HG03060 (cell line): ENCODE measurements at regions not wholly inside any gene's neighbourhood (a gene's known extent, or its start where the extent isn't known, plus 50 kb on each side); places are given as distances from the start of the nearest gene placed in this dataset.
A peak's percentile ranks its signal among the peaks of the same experiment; 100 is the strongest.

Source experiments
- ATAC-seq: cut with Tn5 transposase; IDR thresholded peaks from one replicate; pipeline ENCODE4 v1.9.1; 2021; ENCODE audit warnings: low read depth, moderate number of reproducible peaks; ENCODE audit not compliant: unreplicated experiment

GRCh38 chr6:14187406-14187805, 69.8 kb downstream of the CD83 start:
- no peak for ATAC-seq

- ATAC-seq = no peak
Observed at GRCh38 chr6:14189074-14189473, 71.5 kb downstream of the CD83 start.

- no peak for ATAC-seq
Observed at GRCh38 chr6:14190191-14190928, 72.8 kb downstream of the CD83 start.

GRCh38 chr6:14190929-14191224, 73.3 kb downstream of the CD83 start:
- ATAC-seq = no peak

GRCh38 chr6:14191761-14192160, 74.2 kb downstream of the CD83 start:
- no peak for ATAC-seq

- ATAC-seq = no peak
Observed at GRCh38 chr6:14192216-14192788, 74.7 kb downstream of the CD83 start.

GRCh38 chr6:14193524-14193923, 76.0 kb downstream of the CD83 start:
- ATAC-seq = no peak

- ATAC-seq = no peak
Observed at GRCh38 chr6:14194483-14194882, 76.9 kb downstream of the CD83 start.

GRCh38 chr6:14194976-14195375, 77.4 kb downstream of the CD83 start:
- no peak for ATAC-seq

- no peak for ATAC-seq
Observed at GRCh38 chr6:14196026-14196425, 78.5 kb downstream of the CD83 start.

GRCh38 chr6:14197118-14197517, 79.5 kb downstream of the CD83 start:
- no peak for ATAC-seq

- no peak for ATAC-seq
Observed at GRCh38 chr6:14200047-14200446, 82.5 kb downstream of the CD83 start.

- ATAC-seq = no peak
Observed at GRCh38 chr6:14202947-14203346, 85.4 kb downstream of the CD83 start.

- ATAC-seq = no peak
Observed at GRCh38 chr6:14206391-14206790, 88.8 kb downstream of the CD83 start.

- no peak for ATAC-seq
Observed at GRCh38 chr6:14207448-14207847, 89.9 kb downstream of the CD83 start.

GRCh38 chr6:14209000-14209399, 91.4 kb downstream of the CD83 start:
- ATAC-seq = no peak

- ATAC-seq = no peak
Observed at GRCh38 chr6:14210077-14210476, 92.5 kb downstream of the CD83 start.

GRCh38 chr6:14210663-14211561, 93.3 kb downstream of the CD83 start:
- ATAC-seq = peak; percentile 77

- ATAC-seq = no peak
Observed at GRCh38 chr6:14211562-14211942, 94.0 kb downstream of the CD83 start.

GRCh38 chr6:14212020-14212419, 94.4 kb downstream of the CD83 start:
- no peak for ATAC-seq

- ATAC-seq = no peak
Observed at GRCh38 chr6:14212632-14213031, 95.1 kb downstream of the CD83 start.
